ENCODE measurements at regions not wholly inside any gene's neighbourhood (a gene's known extent, or its start where the extent isn't known, plus 50 kb on each side); places are given as distances from the start of the nearest gene placed in this dataset.

GRCh38 chr1:90359994-90360393 is 357.1 kb downstream of the BARHL2 start:
- FAIRE-seq (no peak), DNase-seq (ENCODE audit: insufficient read length, low spot score) (no peak)
- TF ChIP-seq CTCF (IDR thresholded peaks at IDR 0.05; ENCODE audit: insufficient read depth, missing control alignments): no peak

GRCh38 chr1:90358448-90358847 is 358.7 kb downstream of the BARHL2 start:
- TF ChIP-seq CTCF (IDR thresholded peaks at IDR 0.05; ENCODE audit: insufficient read depth, missing control alignments): no peak
- DNase-seq (ENCODE audit: insufficient read length, low spot score) (no peak), FAIRE-seq (no peak)

GRCh38 chr1:90357995-90358394 is 359.1 kb downstream of the BARHL2 start:
- FAIRE-seq (no peak), DNase-seq (ENCODE audit: insufficient read length, low spot score) (no peak)
- TF ChIP-seq CTCF (IDR thresholded peaks at IDR 0.05; ENCODE audit: insufficient read depth, missing control alignments): no peak

GRCh38 chr1:90356991-90357390 is 360.1 kb downstream of the BARHL2 start:
- no peak for DNase-seq (ENCODE audit: insufficient read length, low spot score)
- no peak for TF ChIP-seq CTCF (IDR thresholded peaks at IDR 0.05; ENCODE audit: insufficient read depth, missing control alignments)
- FAIRE-seq: no peak

GRCh38 chr1:90356101-90356500 is 361.0 kb downstream of the BARHL2 start:
- TF ChIP-seq CTCF (IDR thresholded peaks at IDR 0.05; ENCODE audit: insufficient read depth, missing control alignments): no peak
- FAIRE-seq (no peak), DNase-seq (ENCODE audit: insufficient read length, low spot score) (no peak)

GRCh38 chr1:90354704-90355103 is 359.8 kb downstream of the ZNF326 start:
- TF ChIP-seq CTCF (IDR thresholded peaks at IDR 0.05; ENCODE audit: insufficient read depth, missing control alignments): no peak
- DNase-seq (ENCODE audit: insufficient read length, low spot score) (no peak), FAIRE-seq (no peak)

- FAIRE-seq (no peak), DNase-seq (ENCODE audit: insufficient read length, low spot score) (no peak)
- no peak for TF ChIP-seq CTCF (IDR thresholded peaks at IDR 0.05; ENCODE audit: insufficient read depth, missing control alignments)
These were observed 356.1 kb downstream of the ZNF326 start for GRCh38 chr1:90351019-90351418.
